ENCODE measurements at regions not wholly inside any gene's neighbourhood (a gene's known extent, or its start where the extent isn't known, plus 50 kb on each side); places are given as distances from the start of the nearest gene placed in this dataset.

- Histone ChIP-seq H3K27me3 (no peaks in the 10 kb centered on the region), H3K4me3 (no peak overlapping the region), H3K9me3 (peaks cover 0 to 9% (median 0%) of the 10 kb centered on the region in 3 donors), H3K4me1 (no peaks in the 10 kb centered on the region), H3K27ac (no peak overlapping the region), H3K36me3 (no peaks in the 10 kb centered on the region)
- TF ChIP-seq CTCF (IDR thresholded peaks at IDR 0.05) = no peak
- intact Hi-C loops (cut with DNase I; ENCODE audit: low total_unique reads) = no loop called here
- no peak for DNase-seq
Measured at GRCh38 chr4:91824773-91825172, 479.0 kb upstream of the GRID2 start.

- H3K36me3 ChIP-seq = no peaks in the 10 kb centered on the region
- H3K4me1 ChIP-seq = no peaks in the 10 kb centered on the region
- H3K27ac ChIP-seq = no peak overlapping the region
- no peaks in the 10 kb centered on the region for H3K27me3 ChIP-seq
- no peak for TF ChIP-seq CTCF (IDR thresholded peaks at IDR 0.05)
- no peak for DNase-seq
- peaks cover 0 to 9% (median 2%) of the 10 kb centered on the region in 3 donors for H3K9me3 ChIP-seq
- no peak overlapping the region for H3K4me3 ChIP-seq
- intact Hi-C loops (cut with DNase I; ENCODE audit: low total_unique reads) = no loop called here
Measured at GRCh38 chr4:91826186-91826585, 477.6 kb upstream of the GRID2 start.

- no peaks in the 10 kb centered on the region for H3K36me3 ChIP-seq
- TF ChIP-seq CTCF (IDR thresholded peaks at IDR 0.05) = no peak
- H3K9me3 ChIP-seq = peaks cover 2 to 16% (median 8%) of the 10 kb centered on the region in 3 donors
- no peak overlapping the region for H3K4me3 ChIP-seq
- no peak for DNase-seq
- intact Hi-C loops (cut with DNase I; ENCODE audit: low total_unique reads) = no loop called here
- no peaks in the 10 kb centered on the region for H3K27me3 ChIP-seq
- H3K27ac ChIP-seq = no peak overlapping the region
- no peaks in the 10 kb centered on the region for H3K4me1 ChIP-seq
Measured at GRCh38 chr4:91827914-91828313, 475.9 kb upstream of the GRID2 start.

- Histone ChIP-seq H3K27me3 (no peaks in the 10 kb centered on the region), H3K9me3 (peaks cover 2 to 29% (median 24%) of the 10 kb centered on the region in 3 donors), H3K4me3 (no peak overlapping the region), H3K36me3 (no peaks in the 10 kb centered on the region), H3K27ac (no peak overlapping the region), H3K4me1 (no peaks in the 10 kb centered on the region)
- no peak for DNase-seq
- intact Hi-C loops (cut with DNase I; ENCODE audit: low total_unique reads) = no loop called here
- no peak for TF ChIP-seq CTCF (IDR thresholded peaks at IDR 0.05)
Measured at GRCh38 chr4:91829531-91829930, 474.2 kb upstream of the GRID2 start.

GRCh38 chr4:91830681-91831395, 472.9 kb upstream of the GRID2 start:
- Histone ChIP-seq H3K27ac (no peak overlapping the region), H3K27me3 (no peaks in the 10 kb centered on the region), H3K4me1 (no peaks in the 10 kb centered on the region), H3K36me3 (no peaks in the 10 kb centered on the region), H3K9me3 (peaks cover 2 to 25% (median 22%) of the 10 kb centered on the region in 3 donors), H3K4me3 (no peak overlapping the region)
- DNase-seq = no peak
- intact Hi-C loops (cut with DNase I; ENCODE audit: low total_unique reads) = no loop called here
- TF ChIP-seq CTCF (IDR thresholded peaks at IDR 0.05) = no peak
